HCT116 (cell line): ENCODE measurements at regions not wholly inside any gene's neighbourhood (a gene's known extent, or its start where the extent isn't known, plus 50 kb on each side); places are given as distances from the start of the nearest gene placed in this dataset.

ENCODE experiments used
- ATAC-seq: fragments of 200-7000 bp; cut with Tn5 transposase; 2 replicates; pipeline ENCODE4 v1.9.1; 2020; ENCODE audit warnings: mild to moderate bottlenecking, moderate library complexity
- BruUV-seq: library from RNA; stranded (reverse); fragments of 400-500 nt; replicated peaks from 2 replicates; lab custom pipeline; 2021; lab: Mats Ljungman, UMichigan
- CTCF ChIA-PET: fragments of 300-600 bp; sonication (Branson Sonifier 250); formaldehyde crosslinking; loops from one replicate; lab custom pipeline; 2021; ENCODE audit warnings: antibody characterized with exemption; lab: Charles Lee
- POLR2A ChIA-PET: fragments of 300-600, 350-600 bp; sonication (Branson Sonifier 250); formaldehyde crosslinking; loops from one replicate; lab custom pipeline; 2021; ENCODE audit warnings: antibody characterized with exemption; lab: Charles Lee
- RAD21 ChIA-PET, 2 experiments: fragments of 300-600 bp; sonication (Branson Sonifier 250); formaldehyde crosslinking; loops; one replicate each; lab custom pipeline; 2023; ENCODE audit warnings: low total read pairs in 2 of 2; ENCODE audit not compliant: uncharacterized antibody in 2 of 2, unreplicated experiment in 2 of 2, low non-redundant PET in 1 of 2; lab: Charles Lee
- DNase-seq: peaks from one replicate; pipeline ENCODE4 v3.0.0-alpha.2; 2010; ENCODE audit warnings: low read depth, low spot score
- H2AFZ ChIP-seq: fragments of 200-600 bp; shearing (Covaris generic), sonication (generic); 2 replicates; pipeline ENCODE4 v1.6.1; 2017; ENCODE audit warnings: low read depth, mixed run types, mixed read lengths, antibody characterized with exemption, low read length; ENCODE audit not compliant: poor library complexity, severe bottlenecking
- H3K27ac ChIP-seq: 2 replicates; pipeline ENCODE4 v1.5.1; 2012; ENCODE audit warnings: low read depth, low read length
- H3K27me3 ChIP-seq: fragments of 200-600 bp; sonication (generic); 2 replicates; pipeline ENCODE4 v1.6.1; 2016; ENCODE audit warnings: mixed run types, low read length, mixed read lengths; ENCODE audit not compliant: insufficient read depth
- H3K36me3 ChIP-seq, 2 experiments: fragments of 200-500 bp in 1 of 2; fragments of 200-600 bp in 1 of 2; sonication (Bioruptor generic) in 1 of 2; sonication (generic) in 1 of 2; 2 replicates each; pipeline versions ENCODE4 v1.5.1 to v1.6.1; 2014 to 2016; ENCODE audit warnings: low read length in 2 of 2, inconsistent platforms in 1 of 2, mixed read lengths in 1 of 2, mixed run types in 1 of 2; ENCODE audit not compliant: insufficient read depth in 2 of 2, control insufficient read depth in 1 of 2
- H3K4me1 ChIP-seq, 2 experiments: fragments of 200-600 bp in 1 of 2; sonication (generic) in 1 of 2; 2 replicates each; pipeline versions ENCODE4 v1.5.1 to v1.6.1; 2012 to 2017; ENCODE audit warnings: low read length in 2 of 2, inconsistent platforms in 1 of 2, mild to moderate bottlenecking in 1 of 2, mixed read lengths in 1 of 2, mixed run types in 1 of 2, moderate library complexity in 1 of 2; ENCODE audit not compliant: insufficient read depth in 2 of 2, control insufficient read depth in 1 of 2
- H3K4me2 ChIP-seq: fragments of 200-600 bp; sonication (generic); 2 replicates; pipeline ENCODE4 v1.6.1; 2017; ENCODE audit warnings: mixed run types, low read length, mixed read lengths
- H3K4me3 ChIP-seq, 2 experiments: fragments of 200-600 bp in 1 of 2; sonication (generic) in 1 of 2; replicated peaks in 1 of 2; 2 replicates each; pipeline ENCODE4 v1.5.1; 2011 to 2016; ENCODE audit warnings: low read length in 2 of 2, control low read depth in 1 of 2, low read depth in 1 of 2, mild to moderate bottlenecking in 1 of 2, mixed read lengths in 1 of 2, mixed run types in 1 of 2
- H3K79me2 ChIP-seq: fragments of 200-600 bp; sonication (generic); 2 replicates; pipeline ENCODE4 v1.6.1; 2017; ENCODE audit warnings: mild to moderate bottlenecking, mixed run types, low read length, moderate library complexity, mixed read lengths; ENCODE audit not compliant: insufficient read depth
- H3K9ac ChIP-seq: fragments of 200-600 bp; sonication (generic); 2 replicates; pipeline ENCODE4 v1.6.1; 2016; ENCODE audit warnings: low read length, mixed read lengths
- H3K9me2 ChIP-seq: fragments of 200-600 bp; sonication (generic), shearing (Covaris generic); 2 replicates; pipeline ENCODE4 v1.6.1; 2017; ENCODE audit warnings: mixed run types, mild to moderate bottlenecking, moderate library complexity; ENCODE audit not compliant: insufficient read depth
- H3K9me3 ChIP-seq, 2 experiments: fragments of 200-500 bp in 1 of 2; fragments of 200-600 bp in 1 of 2; sonication (Bioruptor generic) in 1 of 2; sonication (generic) in 1 of 2; 2 replicates each; pipeline ENCODE4 v1.6.1; 2014 to 2017; ENCODE audit warnings: low read length in 2 of 2, mixed read lengths in 2 of 2, inconsistent platforms in 1 of 2, low read depth in 1 of 2, mild to moderate bottlenecking in 1 of 2, mixed run types in 1 of 2, moderate library complexity in 1 of 2; ENCODE audit not compliant: control insufficient read depth in 1 of 2, insufficient read depth in 1 of 2
- H4K20me1 ChIP-seq: fragments of 200-600 bp; sonication (generic), shearing (Covaris generic); 2 replicates; pipeline ENCODE4 v1.6.1; 2017; ENCODE audit warnings: mixed run types, mild to moderate bottlenecking, moderate library complexity; ENCODE audit not compliant: insufficient read depth
- EGR1 ChIP-seq: IDR thresholded peaks from 2 replicates; pipeline ENCODE4 v1.6.1; 2012; ENCODE audit warnings: low read depth
- ELF1 ChIP-seq: IDR thresholded peaks from 2 replicates; pipeline ENCODE4 v1.6.1; 2012; ENCODE audit warnings: low read depth, borderline replicate concordance
- SRF ChIP-seq: IDR thresholded peaks from 2 replicates; pipeline ENCODE4 v1.6.1; 2012; ENCODE audit warnings: low read depth
- ZFX ChIP-seq: fragments of 450-650 bp; IDR thresholded peaks from 2 replicates; pipeline ENCODE4 v1.6.1; 2017
- intact Hi-C: fragments of 100-400 bp; cut with micrococcal nuclease; formaldehyde crosslinking; loops from 2 replicates; pipeline ENCODE4 v1.10.0; 2022
- TF ChIP-seq, protein P1 (sequence below): IDR thresholded peaks from 2 replicates; pipeline ENCODE4 v1.6.1; 2012
- TF ChIP-seq, protein P2 (sequence below): IDR thresholded peaks from 2 replicates; pipeline ENCODE4 v1.6.1; 2012; ENCODE audit warnings: low read depth
- TF ChIP-seq, protein P3 (sequence below): IDR thresholded peaks from 2 replicates; pipeline ENCODE4 v1.6.1; 2011; ENCODE audit warnings: mild to moderate bottlenecking, low read length, moderate library complexity; ENCODE audit not compliant: insufficient replicate concordance; ENCODE audit errors: extremely low read depth

DNA sequence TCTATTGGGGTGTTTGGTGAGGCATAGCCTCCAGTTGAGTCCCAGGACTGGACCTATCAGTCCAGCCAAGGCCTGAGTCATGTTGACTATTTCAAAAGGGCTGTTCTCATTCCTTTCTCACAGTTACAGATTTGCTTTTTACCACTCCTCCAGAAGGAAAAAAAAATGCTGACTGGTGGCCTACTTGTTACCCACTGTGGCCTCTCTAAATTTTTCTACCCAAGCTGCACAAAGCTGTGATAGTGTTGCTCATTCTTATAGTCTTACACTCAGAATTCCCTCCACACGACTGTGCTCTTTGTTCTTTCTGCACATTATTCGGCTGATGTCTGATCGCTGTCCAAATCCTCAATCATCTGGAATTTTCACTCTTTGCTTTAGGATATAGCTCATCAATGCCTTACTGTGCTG lies 1142.2 kb downstream of the IGSF11 start:
- H3K9ac ChIP-seq: no peak overlapping the region
- H3K79me2 ChIP-seq: no peaks in the 10 kb centered on the region
- DNase-seq: no peak
- H3K4me1 ChIP-seq: no peaks in the 10 kb centered on the region
- POLR2A ChIA-PET: no interaction called here
- H3K9me3 ChIP-seq: peaks cover 0 to 3% of the 10 kb centered on the region in 2 experiments; a peak in 1 of 4 replicates
- RAD21 ChIA-PET: no interaction called here
- ATAC-seq: no peak
- H3K4me3 ChIP-seq: no peak overlapping the region
- CTCF ChIA-PET: no interaction called here
- intact Hi-C loops: no loop called here
- TF ChIP-seq ZFX (no peak), ELF1 (no peak), SRF (no peak), EGR1 (no peak)
- TF ChIP-seq, protein P1, sequence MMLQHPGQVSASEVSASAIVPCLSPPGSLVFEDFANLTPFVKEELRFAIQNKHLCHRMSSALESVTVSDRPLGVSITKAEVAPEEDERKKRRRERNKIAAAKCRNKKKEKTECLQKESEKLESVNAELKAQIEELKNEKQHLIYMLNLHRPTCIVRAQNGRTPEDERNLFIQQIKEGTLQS: no peak
- TF ChIP-seq, protein P2, sequence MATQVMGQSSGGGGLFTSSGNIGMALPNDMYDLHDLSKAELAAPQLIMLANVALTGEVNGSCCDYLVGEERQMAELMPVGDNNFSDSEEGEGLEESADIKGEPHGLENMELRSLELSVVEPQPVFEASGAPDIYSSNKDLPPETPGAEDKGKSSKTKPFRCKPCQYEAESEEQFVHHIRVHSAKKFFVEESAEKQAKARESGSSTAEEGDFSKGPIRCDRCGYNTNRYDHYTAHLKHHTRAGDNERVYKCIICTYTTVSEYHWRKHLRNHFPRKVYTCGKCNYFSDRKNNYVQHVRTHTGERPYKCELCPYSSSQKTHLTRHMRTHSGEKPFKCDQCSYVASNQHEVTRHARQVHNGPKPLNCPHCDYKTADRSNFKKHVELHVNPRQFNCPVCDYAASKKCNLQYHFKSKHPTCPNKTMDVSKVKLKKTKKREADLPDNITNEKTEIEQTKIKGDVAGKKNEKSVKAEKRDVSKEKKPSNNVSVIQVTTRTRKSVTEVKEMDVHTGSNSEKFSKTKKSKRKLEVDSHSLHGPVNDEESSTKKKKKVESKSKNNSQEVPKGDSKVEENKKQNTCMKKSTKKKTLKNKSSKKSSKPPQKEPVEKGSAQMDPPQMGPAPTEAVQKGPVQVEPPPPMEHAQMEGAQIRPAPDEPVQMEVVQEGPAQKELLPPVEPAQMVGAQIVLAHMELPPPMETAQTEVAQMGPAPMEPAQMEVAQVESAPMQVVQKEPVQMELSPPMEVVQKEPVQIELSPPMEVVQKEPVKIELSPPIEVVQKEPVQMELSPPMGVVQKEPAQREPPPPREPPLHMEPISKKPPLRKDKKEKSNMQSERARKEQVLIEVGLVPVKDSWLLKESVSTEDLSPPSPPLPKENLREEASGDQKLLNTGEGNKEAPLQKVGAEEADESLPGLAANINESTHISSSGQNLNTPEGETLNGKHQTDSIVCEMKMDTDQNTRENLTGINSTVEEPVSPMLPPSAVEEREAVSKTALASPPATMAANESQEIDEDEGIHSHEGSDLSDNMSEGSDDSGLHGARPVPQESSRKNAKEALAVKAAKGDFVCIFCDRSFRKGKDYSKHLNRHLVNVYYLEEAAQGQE: no peak
- TF ChIP-seq, protein P3, sequence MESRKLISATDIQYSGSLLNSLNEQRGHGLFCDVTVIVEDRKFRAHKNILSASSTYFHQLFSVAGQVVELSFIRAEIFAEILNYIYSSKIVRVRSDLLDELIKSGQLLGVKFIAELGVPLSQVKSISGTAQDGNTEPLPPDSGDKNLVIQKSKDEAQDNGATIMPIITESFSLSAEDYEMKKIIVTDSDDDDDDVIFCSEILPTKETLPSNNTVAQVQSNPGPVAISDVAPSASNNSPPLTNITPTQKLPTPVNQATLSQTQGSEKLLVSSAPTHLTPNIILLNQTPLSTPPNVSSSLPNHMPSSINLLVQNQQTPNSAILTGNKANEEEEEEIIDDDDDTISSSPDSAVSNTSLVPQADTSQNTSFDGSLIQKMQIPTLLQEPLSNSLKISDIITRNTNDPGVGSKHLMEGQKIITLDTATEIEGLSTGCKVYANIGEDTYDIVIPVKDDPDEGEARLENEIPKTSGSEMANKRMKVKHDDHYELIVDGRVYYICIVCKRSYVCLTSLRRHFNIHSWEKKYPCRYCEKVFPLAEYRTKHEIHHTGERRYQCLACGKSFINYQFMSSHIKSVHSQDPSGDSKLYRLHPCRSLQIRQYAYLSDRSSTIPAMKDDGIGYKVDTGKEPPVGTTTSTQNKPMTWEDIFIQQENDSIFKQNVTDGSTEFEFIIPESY: no peak
- H4K20me1 ChIP-seq: no peaks in the 10 kb centered on the region
- no peaks in the 10 kb centered on the region for H3K9me2 ChIP-seq
- no peak overlapping the region for H3K27ac ChIP-seq
- no TSS peak for BruUV-seq
- H2AFZ ChIP-seq: no peak overlapping the region
- H3K36me3 ChIP-seq: no peaks in the 10 kb centered on the region
- no peak overlapping the region for H3K4me2 ChIP-seq
- no peaks in the 10 kb centered on the region for H3K27me3 ChIP-seq
